Right lobe of liver (tissue), 4 donors: ENCODE measurements at regions not wholly inside any gene's neighbourhood (a gene's known extent, or its start where the extent isn't known, plus 50 kb on each side); places are given as distances from the start of the nearest gene placed in this dataset.

Source experiments
- POLR2A ChIP-seq: fragments of 450-650 bp; IDR thresholded peaks from one replicate; pipeline ENCODE4 v1.6.1; 2017; ENCODE audit warnings: antibody characterized with exemption, mild to moderate bottlenecking
- TF ChIP-seq, protein P1 (sequence below), 4 donors: fragments of 200-600 bp in 3 of 4; fragments of 450-650 bp in 1 of 4; IDR thresholded peaks; one replicate each; pipeline versions ENCODE4 v1.5.1 to v1.8.0; 2016 to 2022; ENCODE audit warnings: antibody characterized with exemption in 4 of 4, mild to moderate bottlenecking in 2 of 4
- donor health status: DM: no; HTN: no; CAD: no.
- donor health status: DM: no; HTN: no; CAD: no.
- donor health status: DM: no; HTN: yes; CAD: no.

DNA sequence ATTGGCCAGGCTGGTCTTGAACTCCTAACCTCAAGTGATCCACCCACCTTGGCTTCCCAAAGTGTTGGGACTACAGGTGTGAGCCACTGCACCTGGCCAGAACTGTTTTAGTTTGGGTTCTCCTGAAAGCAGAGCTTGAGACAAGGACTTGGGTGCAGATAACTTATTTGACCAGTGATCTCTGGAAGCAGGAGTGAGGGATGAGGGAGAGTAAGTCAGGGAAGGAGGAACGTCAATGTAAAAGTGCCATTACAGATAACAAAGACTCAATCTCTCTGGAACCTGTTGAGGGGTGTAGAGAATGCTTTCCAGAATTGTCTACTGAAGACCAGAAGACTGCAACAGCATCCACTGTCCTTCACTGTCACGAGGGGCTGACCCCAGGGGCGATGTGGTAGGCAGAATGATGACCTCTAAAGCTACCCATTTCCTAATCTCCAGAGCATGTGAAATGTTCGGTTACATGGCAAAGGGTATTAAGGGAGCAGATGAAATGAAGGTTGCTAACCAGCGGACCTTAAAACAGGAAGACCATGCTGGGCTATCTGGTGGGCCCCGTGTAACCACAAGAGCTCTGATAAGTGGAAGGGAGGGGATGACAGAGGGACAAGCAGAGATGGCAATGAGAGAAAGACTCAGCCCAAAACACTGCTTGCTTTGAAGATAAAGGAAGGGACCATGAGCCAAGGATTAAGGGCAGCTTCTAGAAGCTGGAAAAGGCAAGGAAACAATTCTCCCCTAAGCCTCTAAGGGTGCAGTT lies 207.8 kb downstream of the RBM19 start:
- TF ChIP-seq, protein P1, sequence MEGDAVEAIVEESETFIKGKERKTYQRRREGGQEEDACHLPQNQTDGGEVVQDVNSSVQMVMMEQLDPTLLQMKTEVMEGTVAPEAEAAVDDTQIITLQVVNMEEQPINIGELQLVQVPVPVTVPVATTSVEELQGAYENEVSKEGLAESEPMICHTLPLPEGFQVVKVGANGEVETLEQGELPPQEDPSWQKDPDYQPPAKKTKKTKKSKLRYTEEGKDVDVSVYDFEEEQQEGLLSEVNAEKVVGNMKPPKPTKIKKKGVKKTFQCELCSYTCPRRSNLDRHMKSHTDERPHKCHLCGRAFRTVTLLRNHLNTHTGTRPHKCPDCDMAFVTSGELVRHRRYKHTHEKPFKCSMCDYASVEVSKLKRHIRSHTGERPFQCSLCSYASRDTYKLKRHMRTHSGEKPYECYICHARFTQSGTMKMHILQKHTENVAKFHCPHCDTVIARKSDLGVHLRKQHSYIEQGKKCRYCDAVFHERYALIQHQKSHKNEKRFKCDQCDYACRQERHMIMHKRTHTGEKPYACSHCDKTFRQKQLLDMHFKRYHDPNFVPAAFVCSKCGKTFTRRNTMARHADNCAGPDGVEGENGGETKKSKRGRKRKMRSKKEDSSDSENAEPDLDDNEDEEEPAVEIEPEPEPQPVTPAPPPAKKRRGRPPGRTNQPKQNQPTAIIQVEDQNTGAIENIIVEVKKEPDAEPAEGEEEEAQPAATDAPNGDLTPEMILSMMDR (IDR thresholded peaks at IDR 0.05), result no peak
- no peak for TF ChIP-seq POLR2A
